ENCODE measurements at regions not wholly inside any gene's neighbourhood (a gene's known extent, or its start where the extent isn't known, plus 50 kb on each side); places are given as distances from the start of the nearest gene placed in this dataset.

- no peak for TF ChIP-seq CTCF (IDR thresholded peaks at IDR 0.05)
- TF ChIP-seq POLR2A (IDR thresholded peaks at IDR 0.05): no peak
- no peak for TF ChIP-seq POLR2AphosphoS5 (IDR thresholded peaks at IDR 0.05)
Measured at GRCh38 chr1:91597215-91597614, 96.6 kb downstream of the CDC7 start.
